ENCODE measurements at regions not wholly inside any gene's neighbourhood (a gene's known extent, or its start where the extent isn't known, plus 50 kb on each side); places are given as distances from the start of the nearest gene placed in this dataset.
"Not testable (repeated sequence)": the region's sequence is repeated elsewhere in the genome, so short reads cannot be mapped to it uniquely, and the experiment has no call there.

GRCh38 chr13:38415233-38415632 lies 65.6 kb downstream of the UFM1 start:
- no peak for DNase-seq

- DNase-seq = peak; percentile 42
Observed at GRCh38 chr13:38417241-38417640, 67.6 kb downstream of the UFM1 start.

GRCh38 chr13:38417727-38418126 lies 68.1 kb downstream of the UFM1 start:
- peak; percentile 61 for DNase-seq

- DNase-seq = peak; percentile 32
Observed at GRCh38 chr13:38418286-38418685, 68.6 kb downstream of the UFM1 start.

- DNase-seq = no peak
Observed at GRCh38 chr13:38419312-38419873, 69.7 kb downstream of the UFM1 start.

- peak; percentile 27 for DNase-seq
Observed at GRCh38 chr13:38421590-38422560, 72.2 kb downstream of the UFM1 start.

- DNase-seq = no peak
Observed at GRCh38 chr13:38429916-38430315, 80.3 kb downstream of the UFM1 start.

- peak; percentile 51 for DNase-seq
Observed at GRCh38 chr13:38430796-38431195, 81.1 kb downstream of the UFM1 start.

- DNase-seq = no peak
Observed at GRCh38 chr13:38440666-38441065, 91.0 kb downstream of the UFM1 start.

- no peak for DNase-seq
Observed at GRCh38 chr13:38444904-38445303, 95.3 kb downstream of the UFM1 start.

GRCh38 chr13:38452656-38453055 lies 103.0 kb downstream of the UFM1 start:
- DNase-seq = no peak

GRCh38 chr13:38462605-38463004 lies 113.0 kb downstream of the UFM1 start:
- no peak for DNase-seq

GRCh38 chr13:38463048-38463447 lies 113.4 kb downstream of the UFM1 start:
- no peak for DNase-seq

GRCh38 chr13:38472411-38472810 lies 122.8 kb downstream of the UFM1 start:
- not testable (repeated sequence) for DNase-seq

GRCh38 chr13:38473305-38473704 lies 123.7 kb downstream of the UFM1 start:
- DNase-seq = no peak

GRCh38 chr13:38477676-38478075 lies 128.0 kb downstream of the UFM1 start:
- DNase-seq = no peak

GRCh38 chr13:38483623-38484022 lies 134.0 kb downstream of the UFM1 start:
- no peak for DNase-seq

GRCh38 chr13:38490657-38491056 lies 141.0 kb downstream of the UFM1 start:
- DNase-seq = no peak

- no peak for DNase-seq
Observed at GRCh38 chr13:38494445-38494844, 144.8 kb downstream of the UFM1 start.

GRCh38 chr13:38496917-38497316 lies 147.3 kb downstream of the UFM1 start:
- peak; percentile 16 for DNase-seq

- no peak for DNase-seq
Observed at GRCh38 chr13:38498271-38498670, 148.6 kb downstream of the UFM1 start.

- DNase-seq = no peak
Observed at GRCh38 chr13:38514575-38514974, 164.9 kb downstream of the UFM1 start.

GRCh38 chr13:38518328-38518727 lies 168.5 kb upstream of the FREM2 start:
- DNase-seq = no peak

- DNase-seq = no peak
Observed at GRCh38 chr13:38519229-38519911, 167.5 kb upstream of the FREM2 start.

All from HCEC 1CT (cell line).